ENCODE measurements at regions not wholly inside any gene's neighbourhood (a gene's known extent, or its start where the extent isn't known, plus 50 kb on each side); places are given as distances from the start of the nearest gene placed in this dataset.

DNA sequence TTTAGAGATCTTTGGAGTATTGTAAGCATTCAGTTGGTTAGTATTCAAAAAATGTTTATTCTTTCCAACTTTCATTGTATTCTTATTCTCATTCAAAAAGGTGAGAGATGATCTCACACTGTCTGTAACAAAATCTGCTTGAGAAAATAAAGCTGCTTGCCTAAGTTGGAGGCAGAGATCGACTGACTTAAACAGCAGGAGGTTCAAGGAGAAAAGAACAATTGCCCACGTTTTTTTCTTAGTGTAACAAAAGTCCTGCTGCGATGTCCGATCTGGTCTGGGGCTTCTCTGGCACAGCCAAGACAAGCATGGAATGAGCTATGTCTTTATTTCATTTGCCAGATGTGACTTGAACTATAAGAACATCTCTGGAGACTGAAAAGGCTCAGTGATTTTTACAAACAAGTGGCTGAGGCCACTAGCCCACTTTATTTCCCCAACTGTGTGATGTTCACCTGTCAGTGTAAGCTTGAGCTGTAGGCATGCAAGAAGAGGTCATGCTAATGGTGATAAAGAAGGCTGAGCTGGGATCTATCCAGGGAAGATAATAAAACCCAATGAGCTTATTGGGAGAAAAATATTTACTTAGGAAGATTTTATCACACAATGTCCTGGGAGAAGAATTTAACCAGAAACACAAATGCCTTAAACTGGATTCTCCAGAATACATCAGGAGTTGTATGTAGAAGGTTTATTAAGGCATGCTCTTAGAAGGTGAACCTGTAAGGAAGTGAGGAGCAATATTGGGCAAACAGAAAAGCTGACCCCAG, 580.1 kb upstream of the BTBD3 start:
- TF ChIP-seq CTCF (IDR thresholded peaks at IDR 0.05) (no peak), POLR2AphosphoS5 (IDR thresholded peaks at IDR 0.05; ENCODE audit: low read depth, low read length) (no peak), REST (IDR thresholded peaks at IDR 0.05; ENCODE audit: insufficient read depth in 1 of 2, low read depth in 2 of 2, low read length in 1 of 2) (no peak), SIN3A (IDR thresholded peaks at IDR 0.05; ENCODE audit: borderline replicate concordance, insufficient read depth, low read depth, low read length) (no peak)

All from Panc1 (cell line).